ENCODE measurements at regions not wholly inside any gene's neighbourhood (a gene's known extent, or its start where the extent isn't known, plus 50 kb on each side); places are given as distances from the start of the nearest gene placed in this dataset.

- DNase-seq: no peak
Measured at GRCh38 chr22:47257566-47257965, 495.1 kb downstream of the TBC1D22A start.

GRCh38 chr22:47251911-47252310 is 489.5 kb downstream of the TBC1D22A start:
- DNase-seq: no peak

- no peak for DNase-seq
Measured at GRCh38 chr22:47250995-47251765, 488.7 kb downstream of the TBC1D22A start.

- no peak for DNase-seq
Measured at GRCh38 chr22:47249370-47249928, 487.0 kb downstream of the TBC1D22A start.

- no peak for DNase-seq
Measured at GRCh38 chr22:47248925-47249324, 486.5 kb downstream of the TBC1D22A start.

- DNase-seq: no peak
Measured at GRCh38 chr22:47247579-47248240, 485.3 kb downstream of the TBC1D22A start.

GRCh38 chr22:47245786-47246185 is 483.3 kb downstream of the TBC1D22A start:
- no peak for DNase-seq

- DNase-seq: no peak
Measured at GRCh38 chr22:47245286-47245685, 482.8 kb downstream of the TBC1D22A start.

GRCh38 chr22:47240116-47240515 is 477.7 kb downstream of the TBC1D22A start:
- no peak for DNase-seq

- no peak for DNase-seq
Measured at GRCh38 chr22:47239474-47239860, 477.0 kb downstream of the TBC1D22A start.

- no peak for DNase-seq
Measured at GRCh38 chr22:47238690-47239473, 476.4 kb downstream of the TBC1D22A start.

GRCh38 chr22:47237890-47238480 is 475.5 kb downstream of the TBC1D22A start:
- no peak for DNase-seq

- no peak for DNase-seq
Measured at GRCh38 chr22:47236718-47237117, 474.3 kb downstream of the TBC1D22A start.

- DNase-seq: no peak
Measured at GRCh38 chr22:47236161-47236560, 473.7 kb downstream of the TBC1D22A start.

- DNase-seq: no peak
Measured at GRCh38 chr22:47233316-47234243, 471.1 kb downstream of the TBC1D22A start.

- no peak for DNase-seq
Measured at GRCh38 chr22:47232753-47233152, 470.3 kb downstream of the TBC1D22A start.

- no peak for DNase-seq
Measured at GRCh38 chr22:47232197-47232596, 469.7 kb downstream of the TBC1D22A start.

GRCh38 chr22:47231759-47232158 is 469.3 kb downstream of the TBC1D22A start:
- DNase-seq: no peak

- DNase-seq: no peak
Measured at GRCh38 chr22:47230741-47231140, 468.3 kb downstream of the TBC1D22A start.

- DNase-seq: no peak
Measured at GRCh38 chr22:47230251-47230650, 467.8 kb downstream of the TBC1D22A start.

GRCh38 chr22:47228767-47229166 is 466.3 kb downstream of the TBC1D22A start:
- no peak for DNase-seq

All from CD4-positive, alpha-beta T cell treated with Interleukin-17A for 4 hours (primary cell).